ENCODE measurements at regions not wholly inside any gene's neighbourhood (a gene's known extent, or its start where the extent isn't known, plus 50 kb on each side); places are given as distances from the start of the nearest gene placed in this dataset.

GRCh38 chr22:25364736-25365241 lies 145.3 kb downstream of the CRYBB2 start:
- Histone ChIP-seq H3K4me3 (ENCODE audit: low read depth in 1 of 2, low read length in 2 of 2) (no peak overlapping the region), H3K36me3 (ENCODE audit: control insufficient read depth in 2 of 2, insufficient read depth in 2 of 2, low read length in 1 of 2) (peaks cover 0 to 20% of the 10 kb centered on the region in 2 donors), H3K27ac (ENCODE audit: low read depth in 2 of 2, low read length in 1 of 2) (no peak overlapping the region), H3K4me1 (ENCODE audit: control insufficient read depth in 2 of 2, insufficient read depth in 2 of 2, low read length in 1 of 2) (peaks cover 3 to 7% of the 10 kb centered on the region in 2 donors), H3K27me3 (ENCODE audit: control insufficient read depth in 1 of 2, insufficient read depth in 2 of 2, low read length in 2 of 2) (no peaks in the 10 kb centered on the region), H3K9me3 (ENCODE audit: control insufficient read depth in 2 of 2, insufficient read depth in 1 of 2, low read depth in 1 of 2, low read length in 1 of 2) (no peaks in the 10 kb centered on the region)
- whole genome bisulfite sequencing, 2 donors = 70 to 78% methylated on average over 12 to 13 of the region's 13 CpGs

GRCh38 chr22:25365491-25366261 lies 146.2 kb downstream of the CRYBB2 start:
- Histone ChIP-seq H3K9me3 (ENCODE audit: control insufficient read depth in 2 of 2, insufficient read depth in 1 of 2, low read depth in 1 of 2, low read length in 1 of 2) (no peaks in the 10 kb centered on the region), H3K27me3 (ENCODE audit: control insufficient read depth in 1 of 2, insufficient read depth in 2 of 2, low read length in 2 of 2) (no peaks in the 10 kb centered on the region), H3K4me3 (ENCODE audit: low read depth in 1 of 2, low read length in 2 of 2) (no peak overlapping the region), H3K36me3 (ENCODE audit: control insufficient read depth in 2 of 2, insufficient read depth in 2 of 2, low read length in 1 of 2) (peaks cover 0 to 16% of the 10 kb centered on the region in 2 donors), H3K4me1 (ENCODE audit: control insufficient read depth in 2 of 2, insufficient read depth in 2 of 2, low read length in 1 of 2) (peaks cover 3 to 7% of the 10 kb centered on the region in 2 donors), H3K27ac (ENCODE audit: low read depth in 2 of 2, low read length in 1 of 2) (no peak overlapping the region)
- WGBS, 2 donors = 73 to 74% methylated on average over 32 to 34 of the region's 34 CpGs

GRCh38 chr22:25366408-25366807 lies 147.0 kb downstream of the CRYBB2 start:
- Histone ChIP-seq H3K4me1 (ENCODE audit: control insufficient read depth in 2 of 2, insufficient read depth in 2 of 2, low read length in 1 of 2) (peaks cover 3 to 7% of the 10 kb centered on the region in 2 donors), H3K27me3 (ENCODE audit: control insufficient read depth in 1 of 2, insufficient read depth in 2 of 2, low read length in 2 of 2) (no peaks in the 10 kb centered on the region), H3K27ac (ENCODE audit: low read depth in 2 of 2, low read length in 1 of 2) (no peak overlapping the region), H3K4me3 (ENCODE audit: low read depth in 1 of 2, low read length in 2 of 2) (no peak overlapping the region), H3K9me3 (ENCODE audit: control insufficient read depth in 2 of 2, insufficient read depth in 1 of 2, low read depth in 1 of 2, low read length in 1 of 2) (no peaks in the 10 kb centered on the region), H3K36me3 (ENCODE audit: control insufficient read depth in 2 of 2, insufficient read depth in 2 of 2, low read length in 1 of 2) (peaks cover 0 to 16% of the 10 kb centered on the region in 2 donors)
- WGBS, 2 donors = 91% methylated on average over 9 to 10 of the region's 10 CpGs

GRCh38 chr22:25366876-25367466 lies 147.5 kb downstream of the CRYBB2 start:
- H3K4me3 ChIP-seq (ENCODE audit: low read depth in 1 of 2, low read length in 2 of 2) = no peak overlapping the region
- H3K9me3 ChIP-seq (ENCODE audit: control insufficient read depth in 2 of 2, insufficient read depth in 1 of 2, low read depth in 1 of 2, low read length in 1 of 2) = no peaks in the 10 kb centered on the region
- peaks cover 3 to 7% of the 10 kb centered on the region in 2 donors for H3K4me1 ChIP-seq (ENCODE audit: control insufficient read depth in 2 of 2, insufficient read depth in 2 of 2, low read length in 1 of 2)
- no peak overlapping the region for H3K27ac ChIP-seq (ENCODE audit: low read depth in 2 of 2, low read length in 1 of 2)
- 92 to 93% methylated on average over 20 of the region's 20 CpGs for WGBS, 2 donors
- H3K27me3 ChIP-seq (ENCODE audit: control insufficient read depth in 1 of 2, insufficient read depth in 2 of 2, low read length in 2 of 2) = no peaks in the 10 kb centered on the region
- H3K36me3 ChIP-seq (ENCODE audit: control insufficient read depth in 2 of 2, insufficient read depth in 2 of 2, low read length in 1 of 2) = peaks cover 0 to 16% of the 10 kb centered on the region in 2 donors

- Histone ChIP-seq H3K4me3 (ENCODE audit: low read depth in 1 of 2, low read length in 2 of 2) (no peak overlapping the region), H3K27me3 (ENCODE audit: control insufficient read depth in 1 of 2, insufficient read depth in 2 of 2, low read length in 2 of 2) (no peaks in the 10 kb centered on the region), H3K27ac (ENCODE audit: low read depth in 2 of 2, low read length in 1 of 2) (no peak overlapping the region), H3K4me1 (ENCODE audit: control insufficient read depth in 2 of 2, insufficient read depth in 2 of 2, low read length in 1 of 2) (peaks cover 3 to 7% of the 10 kb centered on the region in 2 donors), H3K9me3 (ENCODE audit: control insufficient read depth in 2 of 2, insufficient read depth in 1 of 2, low read depth in 1 of 2, low read length in 1 of 2) (no peaks in the 10 kb centered on the region), H3K36me3 (ENCODE audit: control insufficient read depth in 2 of 2, insufficient read depth in 2 of 2, low read length in 1 of 2) (peaks cover 2 to 16% of the 10 kb centered on the region in 2 donors)
- WGBS, 2 donors = 87 to 91% methylated on average over 18 of the region's 18 CpGs
Measured at GRCh38 chr22:25367756-25368155, 148.3 kb downstream of the CRYBB2 start.

GRCh38 chr22:25368271-25368670 lies 148.8 kb downstream of the CRYBB2 start:
- WGBS, 2 donors = 34 to 60% methylated on average over 5 of the region's 5 CpGs
- H3K4me1 ChIP-seq (ENCODE audit: control insufficient read depth in 2 of 2, insufficient read depth in 2 of 2, low read length in 1 of 2) = peaks cover 3 to 7% of the 10 kb centered on the region in 2 donors
- H3K9me3 ChIP-seq (ENCODE audit: control insufficient read depth in 2 of 2, insufficient read depth in 1 of 2, low read depth in 1 of 2, low read length in 1 of 2) = no peaks in the 10 kb centered on the region
- no peaks in the 10 kb centered on the region for H3K27me3 ChIP-seq (ENCODE audit: control insufficient read depth in 1 of 2, insufficient read depth in 2 of 2, low read length in 2 of 2)
- no peak overlapping the region for H3K4me3 ChIP-seq (ENCODE audit: low read depth in 1 of 2, low read length in 2 of 2)
- no peak overlapping the region for H3K27ac ChIP-seq (ENCODE audit: low read depth in 2 of 2, low read length in 1 of 2)
- H3K36me3 ChIP-seq (ENCODE audit: control insufficient read depth in 2 of 2, insufficient read depth in 2 of 2, low read length in 1 of 2) = peaks cover 4 to 19% of the 10 kb centered on the region in 2 donors

- peaks cover 4 to 24% of the 10 kb centered on the region in 2 donors for H3K36me3 ChIP-seq (ENCODE audit: control insufficient read depth in 2 of 2, insufficient read depth in 2 of 2, low read length in 1 of 2)
- 77 to 80% methylated on average over 5 of the region's 5 CpGs for WGBS, 2 donors
Measured at GRCh38 chr22:25369041-25369440, 149.6 kb downstream of the CRYBB2 start.

GRCh38 chr22:25370322-25370721 lies 150.9 kb downstream of the CRYBB2 start:
- Histone ChIP-seq H3K4me3 (ENCODE audit: low read depth in 1 of 2, low read length in 2 of 2) (no peak overlapping the region), H3K4me1 (ENCODE audit: control insufficient read depth in 2 of 2, insufficient read depth in 2 of 2, low read length in 1 of 2) (peaks cover 0 to 5% of the 10 kb centered on the region in 2 donors), H3K36me3 (ENCODE audit: control insufficient read depth in 2 of 2, insufficient read depth in 2 of 2, low read length in 1 of 2) (peaks cover 4 to 19% of the 10 kb centered on the region in 2 donors), H3K9me3 (ENCODE audit: control insufficient read depth in 2 of 2, insufficient read depth in 1 of 2, low read depth in 1 of 2, low read length in 1 of 2) (no peaks in the 10 kb centered on the region), H3K27me3 (ENCODE audit: control insufficient read depth in 1 of 2, insufficient read depth in 2 of 2, low read length in 2 of 2) (no peaks in the 10 kb centered on the region), H3K27ac (ENCODE audit: low read depth in 2 of 2, low read length in 1 of 2) (no peak overlapping the region)
- WGBS, 2 donors = 93 to 97% methylated on average over 11 of the region's 11 CpGs

More at GRCh38 chr22:25369041-25369440, 149.6 kb downstream of the CRYBB2 start:
- H3K4me1 ChIP-seq (ENCODE audit: control insufficient read depth in 2 of 2, insufficient read depth in 2 of 2, low read length in 1 of 2) = peaks cover 3 to 7% of the 10 kb centered on the region in 2 donors
- H3K27me3 ChIP-seq (ENCODE audit: control insufficient read depth in 1 of 2, insufficient read depth in 2 of 2, low read length in 2 of 2) = no peaks in the 10 kb centered on the region
- no peak overlapping the region for H3K4me3 ChIP-seq (ENCODE audit: low read depth in 1 of 2, low read length in 2 of 2)
- no peaks in the 10 kb centered on the region for H3K9me3 ChIP-seq (ENCODE audit: control insufficient read depth in 2 of 2, insufficient read depth in 1 of 2, low read depth in 1 of 2, low read length in 1 of 2)
- H3K27ac ChIP-seq (ENCODE audit: low read depth in 2 of 2, low read length in 1 of 2) = no peak overlapping the region

- Histone ChIP-seq H3K27me3 (ENCODE audit: control insufficient read depth in 1 of 2, insufficient read depth in 2 of 2, low read length in 2 of 2) (no peaks in the 10 kb centered on the region), H3K4me3 (ENCODE audit: low read depth in 1 of 2, low read length in 2 of 2) (no peak overlapping the region), H3K27ac (ENCODE audit: low read depth in 2 of 2, low read length in 1 of 2) (no peak overlapping the region), H3K9me3 (ENCODE audit: control insufficient read depth in 2 of 2, insufficient read depth in 1 of 2, low read depth in 1 of 2, low read length in 1 of 2) (no peaks in the 10 kb centered on the region), H3K36me3 (ENCODE audit: control insufficient read depth in 2 of 2, insufficient read depth in 2 of 2, low read length in 1 of 2) (peaks cover 4 to 14% of the 10 kb centered on the region in 2 donors), H3K4me1 (ENCODE audit: control insufficient read depth in 2 of 2, insufficient read depth in 2 of 2, low read length in 1 of 2) (no peaks in the 10 kb centered on the region)
- WGBS, 2 donors = 95% methylated on average over 16 of the region's 16 CpGs
Measured at GRCh38 chr22:25372000-25372595, 152.7 kb downstream of the CRYBB2 start.

All from esophagus (tissue), 2 donors.